ENCODE measurements at regions not wholly inside any gene's neighbourhood (a gene's known extent, or its start where the extent isn't known, plus 50 kb on each side); places are given as distances from the start of the nearest gene placed in this dataset.

- no peak overlapping the region for H3K4me3 ChIP-seq (ENCODE audit: low read depth, low read length)
- TF ChIP-seq CTCF (IDR thresholded peaks at IDR 0.05; ENCODE audit: low read depth, low read length, missing control alignments) = no peak
- DNase-seq (ENCODE audit: low read depth) = no peak
These were observed 262.1 kb downstream of the IL20RB start for GRCh38 chr3:137219801-137220445.

GRCh38 chr3:137222736-137223225 lies 265.0 kb downstream of the IL20RB start:
- H3K4me3 ChIP-seq (ENCODE audit: low read depth, low read length) = no peak overlapping the region
- TF ChIP-seq CTCF (IDR thresholded peaks at IDR 0.05; ENCODE audit: low read depth, low read length, missing control alignments) = no peak
- no peak for DNase-seq (ENCODE audit: low read depth)

GRCh38 chr3:137224464-137224863 lies 266.7 kb downstream of the IL20RB start:
- no peak overlapping the region for H3K4me3 ChIP-seq (ENCODE audit: low read depth, low read length)
- TF ChIP-seq CTCF (IDR thresholded peaks at IDR 0.05; ENCODE audit: low read depth, low read length, missing control alignments) = no peak
- DNase-seq (ENCODE audit: low read depth) = no peak

- TF ChIP-seq CTCF (IDR thresholded peaks at IDR 0.05; ENCODE audit: low read depth, low read length, missing control alignments) = no peak
- H3K4me3 ChIP-seq (ENCODE audit: low read depth, low read length) = no peak overlapping the region
- no peak for DNase-seq (ENCODE audit: low read depth)
These were observed 285.1 kb downstream of the IL20RB start for GRCh38 chr3:137242836-137243400.

- TF ChIP-seq CTCF (IDR thresholded peaks at IDR 0.05; ENCODE audit: low read depth, low read length, missing control alignments) = no peak
- H3K4me3 ChIP-seq (ENCODE audit: low read depth, low read length) = no peak overlapping the region
- no peak for DNase-seq (ENCODE audit: low read depth)
These were observed 288.7 kb downstream of the IL20RB start for GRCh38 chr3:137246491-137246890.

GRCh38 chr3:137249311-137249940 lies 291.6 kb downstream of the IL20RB start:
- no peak for TF ChIP-seq CTCF (IDR thresholded peaks at IDR 0.05; ENCODE audit: low read depth, low read length, missing control alignments)
- H3K4me3 ChIP-seq (ENCODE audit: low read depth, low read length) = no peak overlapping the region
- no peak for DNase-seq (ENCODE audit: low read depth)

All from GM12864 (cell line).